Keratinocyte (primary cell): ENCODE measurements at regions not wholly inside any gene's neighbourhood (a gene's known extent, or its start where the extent isn't known, plus 50 kb on each side); places are given as distances from the start of the nearest gene placed in this dataset.

Experiments
- DNase-seq: peaks from one replicate; pipeline ENCODE4 v3.0.0-alpha.2; 2011; ENCODE audit warnings: low read depth, missing footprints, low spot score
- FAIRE-seq: peaks from 2 replicates; lab custom pipeline; 2011; peaks lifted over from hg19 to GRCh38; lab: Jason Lieb, UNC
- H2AFZ ChIP-seq: 2 replicates; pipeline ENCODE4 v1.6.0; 2012; ENCODE audit warnings: low read length, control low read depth, inconsistent platforms; ENCODE audit not compliant: control insufficient read depth
- H3K27ac ChIP-seq: 2 replicates; pipeline ENCODE4 v1.5.1; 2011; ENCODE audit warnings: low read length; ENCODE audit not compliant: control insufficient read depth, insufficient read depth
- H3K27me3 ChIP-seq: 3 replicates; pipeline ENCODE4 v1.6.0; 2011; ENCODE audit warnings: low read length; ENCODE audit not compliant: control insufficient read depth, insufficient read depth; ENCODE audit errors: extremely low read depth
- H3K36me3 ChIP-seq, 2 experiments: 2 replicates in 1 of 2; 3 replicates in 1 of 2; pipeline ENCODE4 v1.5.1; 2011; ENCODE audit warnings: low read length in 2 of 2, mild to moderate bottlenecking in 1 of 2; ENCODE audit not compliant: control insufficient read depth in 2 of 2, insufficient read depth in 2 of 2; ENCODE audit errors: extremely low read depth in 1 of 2
- H3K4me1 ChIP-seq: 3 replicates; pipeline ENCODE4 v1.5.1; 2011; ENCODE audit warnings: low read length; ENCODE audit not compliant: control insufficient read depth, insufficient read depth; ENCODE audit errors: extremely low read depth
- H3K4me2 ChIP-seq: 3 replicates; pipeline ENCODE4 v1.6.0; 2011; ENCODE audit warnings: low read depth, low read length; ENCODE audit not compliant: control insufficient read depth, insufficient read depth; ENCODE audit errors: extremely low read depth
- H3K4me3 ChIP-seq, 3 experiments: fragments of 200-600 bp in 1 of 3; sonication (generic) in 1 of 3; 2 replicates in 2 of 3; 3 replicates in 1 of 3; pipeline ENCODE4 v1.5.1; 2011 to 2016; ENCODE audit warnings: low read length in 3 of 3, mild to moderate bottlenecking in 3 of 3, control low read depth in 2 of 3, inconsistent platforms in 1 of 3, low read depth in 1 of 3, mixed read lengths in 1 of 3, mixed run types in 1 of 3, moderate library complexity in 1 of 3; ENCODE audit not compliant: control insufficient read depth in 2 of 3, insufficient read depth in 2 of 3; ENCODE audit errors: extremely low read depth in 1 of 3
- H3K79me2 ChIP-seq: 2 replicates; pipeline ENCODE4 v1.6.0; 2012; ENCODE audit warnings: low read length; ENCODE audit not compliant: control insufficient read depth, insufficient read depth
- H3K9ac ChIP-seq: 3 replicates; pipeline ENCODE4 v1.6.0; 2011; ENCODE audit warnings: low read length; ENCODE audit not compliant: control insufficient read depth, insufficient read depth; ENCODE audit errors: extremely low read depth
- H3K9me1 ChIP-seq: 3 replicates; pipeline ENCODE4 v1.6.0; 2011; ENCODE audit warnings: low read length; ENCODE audit not compliant: control insufficient read depth, insufficient read depth; ENCODE audit errors: extremely low read depth
- H3K9me3 ChIP-seq: 2 replicates; pipeline ENCODE4 v1.5.1; 2012; ENCODE audit warnings: low read depth, low read length; ENCODE audit not compliant: control insufficient read depth
- H4K20me1 ChIP-seq: 3 replicates; pipeline ENCODE4 v1.6.0; 2011; ENCODE audit warnings: low read length; ENCODE audit not compliant: control insufficient read depth, insufficient read depth; ENCODE audit errors: extremely low read depth
- EZH2 ChIP-seq: IDR thresholded peaks from one replicate; pipeline ENCODE4 v1.6.1; 2012; ENCODE audit warnings: inconsistent platforms, mild to moderate bottlenecking, low read length, moderate library complexity
- dilution Hi-C: fragments of 300-500 bp; cut with MboI; formaldehyde crosslinking; loops from one replicate; pipeline ENCODE4 v1.7.0; 2020; ENCODE audit warnings: low sequenced_read_pairs; ENCODE audit not compliant: extremely low pct_ligation_motif_present
- TF ChIP-seq, protein P1 (sequence below), 3 experiments: IDR thresholded peaks in 1 of 3; conservative IDR thresholded peaks in 1 of 3; optimal IDR thresholded peaks in 1 of 3; 2 replicates in 2 of 3; 3 replicates in 1 of 3; pipeline versions ENCODE3 to v1.5.1; 2011; ENCODE audit warnings: low read length in 3 of 3, mild to moderate bottlenecking in 3 of 3, moderate library complexity in 2 of 3, control low read depth in 1 of 3, inconsistent platforms in 1 of 3; ENCODE audit not compliant: insufficient read depth in 2 of 3; ENCODE audit errors: extremely low read depth in 1 of 3

DNA sequence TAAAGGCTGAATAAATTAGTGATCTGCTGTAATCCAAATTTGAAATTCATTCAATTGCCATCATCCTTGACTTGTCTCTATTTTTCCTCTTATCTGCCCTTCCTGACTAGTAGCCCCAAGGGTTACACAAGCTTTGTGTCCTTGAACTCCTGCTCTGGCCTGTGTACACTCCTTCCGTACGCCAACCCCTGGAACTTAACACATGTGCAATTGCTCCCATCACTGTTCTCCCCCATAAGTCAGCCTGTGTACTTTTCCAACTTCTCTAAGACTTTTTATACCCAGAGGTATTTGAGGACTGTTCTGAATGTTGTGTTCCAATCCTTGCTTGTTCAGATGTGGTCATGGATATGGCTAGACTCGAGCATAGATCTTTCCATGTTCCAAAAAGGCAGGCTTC lies 171.1 kb upstream of the G2E3 start:
- no peak overlapping the region for H3K4me2 ChIP-seq
- DNase-seq (no peak), FAIRE-seq (no peak)
- no peaks in the 10 kb centered on the region for H4K20me1 ChIP-seq
- dilution Hi-C loops = no loop called here
- H2AFZ ChIP-seq = no peak overlapping the region
- H3K36me3 ChIP-seq = no peaks in the 10 kb centered on the region
- H3K9me1 ChIP-seq = no peaks in the 10 kb centered on the region
- no peak overlapping the region for H3K4me3 ChIP-seq
- TF ChIP-seq EZH2 = no peak
- TF ChIP-seq, protein P1, sequence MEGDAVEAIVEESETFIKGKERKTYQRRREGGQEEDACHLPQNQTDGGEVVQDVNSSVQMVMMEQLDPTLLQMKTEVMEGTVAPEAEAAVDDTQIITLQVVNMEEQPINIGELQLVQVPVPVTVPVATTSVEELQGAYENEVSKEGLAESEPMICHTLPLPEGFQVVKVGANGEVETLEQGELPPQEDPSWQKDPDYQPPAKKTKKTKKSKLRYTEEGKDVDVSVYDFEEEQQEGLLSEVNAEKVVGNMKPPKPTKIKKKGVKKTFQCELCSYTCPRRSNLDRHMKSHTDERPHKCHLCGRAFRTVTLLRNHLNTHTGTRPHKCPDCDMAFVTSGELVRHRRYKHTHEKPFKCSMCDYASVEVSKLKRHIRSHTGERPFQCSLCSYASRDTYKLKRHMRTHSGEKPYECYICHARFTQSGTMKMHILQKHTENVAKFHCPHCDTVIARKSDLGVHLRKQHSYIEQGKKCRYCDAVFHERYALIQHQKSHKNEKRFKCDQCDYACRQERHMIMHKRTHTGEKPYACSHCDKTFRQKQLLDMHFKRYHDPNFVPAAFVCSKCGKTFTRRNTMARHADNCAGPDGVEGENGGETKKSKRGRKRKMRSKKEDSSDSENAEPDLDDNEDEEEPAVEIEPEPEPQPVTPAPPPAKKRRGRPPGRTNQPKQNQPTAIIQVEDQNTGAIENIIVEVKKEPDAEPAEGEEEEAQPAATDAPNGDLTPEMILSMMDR (optimal IDR thresholded peaks at IDR 0.05 in 1 of 3, IDR thresholded peaks at IDR 0.05 in 1 of 3, conservative IDR thresholded peaks at IDR 0.05 in 1 of 3; ENCODE audit: extremely low read depth in 1 of 3, insufficient read depth in 2 of 3, low read length in 3 of 3) = no peak
- H3K4me1 ChIP-seq = no peaks in the 10 kb centered on the region
- H3K27ac ChIP-seq = no peak overlapping the region
- no peak overlapping the region for H3K9ac ChIP-seq
- no peaks in the 10 kb centered on the region for H3K79me2 ChIP-seq
- H3K9me3 ChIP-seq = no peaks in the 10 kb centered on the region
- H3K27me3 ChIP-seq = no peaks in the 10 kb centered on the region

DNA sequence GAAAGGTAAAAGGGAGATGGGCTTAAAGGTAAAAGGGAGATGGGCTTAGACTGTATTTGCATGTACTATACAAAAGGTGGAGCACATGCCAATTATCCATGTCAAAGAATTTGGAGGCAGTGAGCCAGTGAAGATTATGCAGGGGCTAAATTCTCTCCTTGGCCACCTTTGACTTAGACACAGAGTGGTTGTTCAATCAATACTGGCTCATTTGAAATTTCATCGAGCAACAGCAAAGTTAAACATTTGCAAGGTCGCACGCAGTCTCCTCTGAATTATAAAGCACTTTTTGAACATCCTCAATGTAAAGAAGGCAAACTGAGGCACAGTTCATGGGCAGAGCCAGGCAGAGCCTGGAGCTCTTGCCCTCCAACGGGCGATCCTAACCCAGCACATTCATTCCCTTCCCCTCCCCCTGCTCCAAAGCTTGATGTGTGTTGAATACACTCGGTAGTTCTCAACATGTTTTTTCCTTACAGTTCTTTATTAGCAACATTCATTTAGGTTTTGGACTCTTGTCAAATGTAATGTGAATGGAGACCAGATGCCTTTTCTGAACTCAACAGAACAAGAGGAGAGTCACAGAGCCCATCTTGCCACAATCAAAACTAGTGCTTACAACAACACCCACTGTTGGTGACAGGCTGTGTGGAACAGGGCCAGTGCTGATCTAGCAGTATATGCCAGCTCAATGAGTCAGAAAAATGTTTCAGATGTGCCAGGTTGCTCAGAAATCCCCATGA lies 169.7 kb upstream of the G2E3 start:
- Histone ChIP-seq H3K9ac (no peak overlapping the region), H4K20me1 (no peaks in the 10 kb centered on the region), H3K9me1 (no peaks in the 10 kb centered on the region), H3K79me2 (no peaks in the 10 kb centered on the region), H3K4me1 (no peaks in the 10 kb centered on the region), H3K36me3 (no peaks in the 10 kb centered on the region), H3K4me2 (no peak overlapping the region), H3K4me3 (no peak overlapping the region), H3K9me3 (no peaks in the 10 kb centered on the region), H3K27me3 (no peaks in the 10 kb centered on the region), H2AFZ (no peak overlapping the region), H3K27ac (no peak overlapping the region)
- DNase-seq (no peak), FAIRE-seq (no peak)
- dilution Hi-C loops = no loop called here
- no peak for TF ChIP-seq EZH2
- TF ChIP-seq, protein P1 (optimal IDR thresholded peaks at IDR 0.05 in 1 of 3, IDR thresholded peaks at IDR 0.05 in 1 of 3, conservative IDR thresholded peaks at IDR 0.05 in 1 of 3; ENCODE audit: extremely low read depth in 1 of 3, insufficient read depth in 2 of 3, low read length in 3 of 3) = no peak
